Right lobe of liver (tissue), 4 donors: ENCODE measurements at regions not wholly inside any gene's neighbourhood (a gene's known extent, or its start where the extent isn't known, plus 50 kb on each side); places are given as distances from the start of the nearest gene placed in this dataset.

Experiments
- CTCF ChIP-seq, 4 donors: fragments of 200-600 bp in 3 of 4; fragments of 450-650 bp in 1 of 4; IDR thresholded peaks; one replicate each; pipeline versions ENCODE4 v1.5.1 to v1.8.0; 2016 to 2022; ENCODE audit warnings: antibody characterized with exemption in 4 of 4, mild to moderate bottlenecking in 2 of 4
- POLR2A ChIP-seq: fragments of 450-650 bp; IDR thresholded peaks from one replicate; pipeline ENCODE4 v1.6.1; 2017; ENCODE audit warnings: antibody characterized with exemption, mild to moderate bottlenecking
- donor health status: DM: no; HTN: no; CAD: no.
- donor health status: DM: no; HTN: no; CAD: no.
- donor health status: DM: no; HTN: yes; CAD: no.

- TF ChIP-seq CTCF (IDR thresholded peaks at IDR 0.05) (no peak), POLR2A (no peak)
Measured at GRCh38 chr7:155372782-155373358, 75.2 kb downstream of the INSIG1 start.
